HL-60 (cell line): ENCODE measurements at regions not wholly inside any gene's neighbourhood (a gene's known extent, or its start where the extent isn't known, plus 50 kb on each side); places are given as distances from the start of the nearest gene placed in this dataset.

ENCODE experiments used
- GABPA ChIP-seq: IDR thresholded peaks from 2 replicates; pipeline ENCODE4 v1.6.1; 2012; ENCODE audit warnings: low read depth
- POLR2AphosphoS5 ChIP-seq: IDR thresholded peaks from 2 replicates; pipeline ENCODE4 v1.6.1; 2012; ENCODE audit warnings: low read depth
- SPI1 ChIP-seq: IDR thresholded peaks from 2 replicates; pipeline ENCODE4 v1.6.1; 2012; ENCODE audit warnings: low read depth, mild to moderate bottlenecking, borderline replicate concordance
- TF ChIP-seq, protein P1 (sequence below): IDR thresholded peaks from one replicate; pipeline ENCODE4 v1.5.1; 2011; ENCODE audit warnings: low read length, control low read depth, inconsistent platforms; ENCODE audit not compliant: insufficient read depth

DNA sequence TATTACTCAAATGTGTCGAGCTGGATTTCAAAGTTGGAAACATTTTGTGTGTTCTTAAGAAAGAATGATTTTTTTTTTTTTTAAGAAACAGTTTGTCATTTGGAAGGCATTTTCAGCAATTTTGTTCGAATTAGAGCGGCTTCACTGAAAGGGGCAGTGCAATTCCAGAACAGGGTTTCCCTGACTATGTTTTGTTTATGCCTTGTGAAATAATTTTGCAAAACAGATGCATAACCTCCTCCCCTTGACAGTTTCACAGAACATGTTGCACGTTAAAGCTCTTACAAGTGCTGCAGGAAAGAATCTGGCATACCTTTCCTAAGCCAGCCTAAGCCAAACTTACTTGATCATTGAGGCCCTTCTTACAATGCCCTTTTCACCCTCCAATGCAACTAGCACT lies 216.0 kb upstream of the SSTR4 start:
- TF ChIP-seq, protein P1, sequence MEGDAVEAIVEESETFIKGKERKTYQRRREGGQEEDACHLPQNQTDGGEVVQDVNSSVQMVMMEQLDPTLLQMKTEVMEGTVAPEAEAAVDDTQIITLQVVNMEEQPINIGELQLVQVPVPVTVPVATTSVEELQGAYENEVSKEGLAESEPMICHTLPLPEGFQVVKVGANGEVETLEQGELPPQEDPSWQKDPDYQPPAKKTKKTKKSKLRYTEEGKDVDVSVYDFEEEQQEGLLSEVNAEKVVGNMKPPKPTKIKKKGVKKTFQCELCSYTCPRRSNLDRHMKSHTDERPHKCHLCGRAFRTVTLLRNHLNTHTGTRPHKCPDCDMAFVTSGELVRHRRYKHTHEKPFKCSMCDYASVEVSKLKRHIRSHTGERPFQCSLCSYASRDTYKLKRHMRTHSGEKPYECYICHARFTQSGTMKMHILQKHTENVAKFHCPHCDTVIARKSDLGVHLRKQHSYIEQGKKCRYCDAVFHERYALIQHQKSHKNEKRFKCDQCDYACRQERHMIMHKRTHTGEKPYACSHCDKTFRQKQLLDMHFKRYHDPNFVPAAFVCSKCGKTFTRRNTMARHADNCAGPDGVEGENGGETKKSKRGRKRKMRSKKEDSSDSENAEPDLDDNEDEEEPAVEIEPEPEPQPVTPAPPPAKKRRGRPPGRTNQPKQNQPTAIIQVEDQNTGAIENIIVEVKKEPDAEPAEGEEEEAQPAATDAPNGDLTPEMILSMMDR, result no peak
- TF ChIP-seq POLR2AphosphoS5 (no peak), GABPA (no peak), SPI1 (no peak)
